ENCODE measurements at regions not wholly inside any gene's neighbourhood (a gene's known extent, or its start where the extent isn't known, plus 50 kb on each side); places are given as distances from the start of the nearest gene placed in this dataset.
"Not testable (repeated sequence)": the region's sequence is repeated elsewhere in the genome, so short reads cannot be mapped to it uniquely, and the experiment has no call there.

- Histone ChIP-seq H3K9me3 (ENCODE audit: low read depth, low read length) (no peaks in the 10 kb centered on the region), H4K20me1 (ENCODE audit: insufficient read depth, low read length) (no peaks in the 10 kb centered on the region), H3K27ac (ENCODE audit: low read depth, low read length) (no peak overlapping the region), H2AFZ (ENCODE audit: low read length) (no peak overlapping the region), H3K36me3 (ENCODE audit: insufficient read depth, low read length) (no peaks in the 10 kb centered on the region), H3K27me3 (ENCODE audit: insufficient read depth, low read length) (no peaks in the 10 kb centered on the region), H3K4me3 (ENCODE audit: insufficient read depth, low read length) (no peak overlapping the region), H3K79me2 (ENCODE audit: insufficient read depth, low read length) (no peaks in the 10 kb centered on the region), H3K4me1 (ENCODE audit: insufficient read depth, low read length) (no peaks in the 10 kb centered on the region), H3K4me2 (ENCODE audit: insufficient read depth, low read length) (no peak overlapping the region)
- TF ChIP-seq CTCF (IDR thresholded peaks at IDR 0.05; ENCODE audit: extremely low read depth, low read depth, low read length) = no peak
- no peak for DNase-seq (ENCODE audit: insufficient read length, low spot score, missing footprints)
Measured at GRCh38 chr6:935582-935981, 242.6 kb upstream of the EXOC2 start.

DNA sequence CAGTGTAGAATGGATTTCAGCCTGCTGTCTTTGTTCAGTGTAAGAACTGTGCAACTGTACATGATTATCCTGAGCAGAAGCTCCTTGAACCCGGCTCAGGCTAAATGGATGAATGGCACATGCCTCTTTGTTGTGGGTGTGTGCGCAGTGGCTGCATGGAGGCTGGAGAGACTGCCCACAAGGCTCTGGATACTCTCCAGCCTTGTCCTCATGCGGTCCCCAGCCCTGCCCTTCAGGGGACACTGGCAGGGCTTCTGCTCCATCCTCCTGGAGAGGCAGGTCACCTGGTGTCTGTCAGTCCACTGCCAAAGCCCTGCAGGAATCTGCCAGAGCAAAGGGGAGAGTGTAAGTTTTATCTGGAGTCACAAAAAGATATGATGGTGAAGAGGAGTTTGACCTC lies 241.7 kb upstream of the EXOC2 start:
- H3K27me3 ChIP-seq (ENCODE audit: insufficient read depth, low read length) = no peaks in the 10 kb centered on the region
- DNase-seq (ENCODE audit: insufficient read length, low spot score, missing footprints) = no peak
- no peaks in the 10 kb centered on the region for H3K79me2 ChIP-seq (ENCODE audit: insufficient read depth, low read length)
- no peaks in the 10 kb centered on the region for H4K20me1 ChIP-seq (ENCODE audit: insufficient read depth, low read length)
- H3K4me3 ChIP-seq (ENCODE audit: insufficient read depth, low read length) = no peak overlapping the region
- no peaks in the 10 kb centered on the region for H3K36me3 ChIP-seq (ENCODE audit: insufficient read depth, low read length)
- no peak for TF ChIP-seq CTCF (IDR thresholded peaks at IDR 0.05; ENCODE audit: extremely low read depth, low read depth, low read length)
- H3K9me3 ChIP-seq (ENCODE audit: low read depth, low read length) = no peaks in the 10 kb centered on the region
- no peak overlapping the region for H3K27ac ChIP-seq (ENCODE audit: low read depth, low read length)
- no peaks in the 10 kb centered on the region for H3K4me1 ChIP-seq (ENCODE audit: insufficient read depth, low read length)
- H2AFZ ChIP-seq (ENCODE audit: low read length) = no peak overlapping the region
- no peak overlapping the region for H3K4me2 ChIP-seq (ENCODE audit: insufficient read depth, low read length)

- not testable (repeated sequence) for H3K4me2 ChIP-seq (ENCODE audit: insufficient read depth, low read length); H3K36me3 ChIP-seq (ENCODE audit: insufficient read depth, low read length); H2AFZ ChIP-seq (ENCODE audit: low read length); H3K4me1 ChIP-seq (ENCODE audit: insufficient read depth, low read length); H3K4me3 ChIP-seq (ENCODE audit: insufficient read depth, low read length); H3K79me2 ChIP-seq (ENCODE audit: insufficient read depth, low read length); H3K27me3 ChIP-seq (ENCODE audit: insufficient read depth, low read length); H4K20me1 ChIP-seq (ENCODE audit: insufficient read depth, low read length); H3K9me3 ChIP-seq (ENCODE audit: low read depth, low read length); H3K27ac ChIP-seq (ENCODE audit: low read depth, low read length); DNase-seq (ENCODE audit: insufficient read length, low spot score, missing footprints)
Measured at GRCh38 chr6:931919-932318, 239.0 kb upstream of the EXOC2 start.

GRCh38 chr6:927157-927556 lies 234.2 kb upstream of the EXOC2 start:
- Histone ChIP-seq H3K4me2 (ENCODE audit: insufficient read depth, low read length) (no peak overlapping the region), H3K4me3 (ENCODE audit: insufficient read depth, low read length) (no peak overlapping the region), H2AFZ (ENCODE audit: low read length) (no peak overlapping the region), H3K4me1 (ENCODE audit: insufficient read depth, low read length) (no peaks in the 10 kb centered on the region), H4K20me1 (ENCODE audit: insufficient read depth, low read length) (no peaks in the 10 kb centered on the region), H3K36me3 (ENCODE audit: insufficient read depth, low read length) (no peaks in the 10 kb centered on the region), H3K27ac (ENCODE audit: low read depth, low read length) (no peak overlapping the region), H3K79me2 (ENCODE audit: insufficient read depth, low read length) (no peaks in the 10 kb centered on the region), H3K9me3 (ENCODE audit: low read depth, low read length) (no peaks in the 10 kb centered on the region), H3K27me3 (ENCODE audit: insufficient read depth, low read length) (no peaks in the 10 kb centered on the region)
- DNase-seq (ENCODE audit: insufficient read length, low spot score, missing footprints) = no peak
- no peak for TF ChIP-seq CTCF (IDR thresholded peaks at IDR 0.05; ENCODE audit: extremely low read depth, low read depth, low read length)

All from osteoblast (primary cell).